K562 (cell line): ENCODE measurements at regions not wholly inside any gene's neighbourhood (a gene's known extent, or its start where the extent isn't known, plus 50 kb on each side); places are given as distances from the start of the nearest gene placed in this dataset.

ENCODE experiments used
- BCL6 ChIP-seq: fragments of 250-450 bp; sonication (Bioruptor Pico); IDR thresholded peaks from 2 replicates; pipeline ENCODE4 v1.4.0; 2020
- BRF1 ChIP-seq: IDR thresholded peaks from 3 replicates; pipeline ENCODE4 v1.6.1; 2011; ENCODE audit warnings: borderline replicate concordance, mild to moderate bottlenecking; ENCODE audit not compliant: insufficient read length; ENCODE audit errors: extremely low read depth
- CCAR2 ChIP-seq: fragments of 200-400 bp; formaldehyde crosslinking; IDR thresholded peaks from 2 replicates; pipeline ENCODE4 v1.6.1; 2017; ENCODE audit warnings: mild to moderate bottlenecking, low read depth, low read length
- FOXA1 ChIP-seq: fragments of 450-650 bp; IDR thresholded peaks from 2 replicates; pipeline ENCODE4 v1.6.1; 2016; ENCODE audit warnings: mild to moderate bottlenecking, borderline replicate concordance
- FOXO4 ChIP-seq: fragments of 450-650 bp; formaldehyde crosslinking; IDR thresholded peaks from 2 replicates; pipeline ENCODE4 v1.4.0; 2020; ENCODE audit warnings: mild to moderate bottlenecking, moderate library complexity
- HMGN3 ChIP-seq: IDR thresholded peaks from 2 replicates; pipeline ENCODE4 v1.6.1; 2011; ENCODE audit warnings: borderline replicate concordance, low read depth, mild to moderate bottlenecking, mixed read lengths, low read length; ENCODE audit not compliant: insufficient read length; ENCODE audit errors: extremely low read depth
- HNRNPL ChIP-seq: fragments of 200-400 bp; formaldehyde crosslinking; IDR thresholded peaks from 2 replicates; pipeline ENCODE4 v1.6.1; 2017; ENCODE audit warnings: low read depth, mild to moderate bottlenecking, low read length
- JUN ChIP-seq, 2 experiments: sonication (generic) in 1 of 2; formaldehyde crosslinking in 1 of 2; IDR thresholded peaks; 2 replicates each; pipeline versions ENCODE4 v1.6.1 to v1.8.0; 2012 to 2022; ENCODE audit warnings: borderline replicate concordance in 2 of 2, mild to moderate bottlenecking in 2 of 2, improper control_type of control experiment in 1 of 2, low read depth in 1 of 2, low read length in 1 of 2, missing genetic modification reagents in 1 of 2
- LEF1 ChIP-seq: fragments of 450-650 bp; IDR thresholded peaks from 2 replicates; pipeline ENCODE4 v1.6.1; 2016; ENCODE audit warnings: mild to moderate bottlenecking
- PCBP2 ChIP-seq: fragments of 200-400 bp; formaldehyde crosslinking; IDR thresholded peaks from 2 replicates; pipeline ENCODE4 v1.6.1; 2018; ENCODE audit warnings: low read length, low read depth, mild to moderate bottlenecking, moderate library complexity; ENCODE audit not compliant: poor library complexity, severe bottlenecking
- PTRF ChIP-seq: fragments of 450-650 bp; IDR thresholded peaks from 2 replicates; pipeline ENCODE4 v1.6.1; 2016; ENCODE audit warnings: mild to moderate bottlenecking, missing genetic modification characterization, missing compliant biosample characterization
- RBM22 ChIP-seq: fragments of 200-400 bp; formaldehyde crosslinking; IDR thresholded peaks from 2 replicates; pipeline ENCODE4 v1.6.1; 2018; ENCODE audit warnings: low read length, low read depth; ENCODE audit not compliant: poor library complexity, severe bottlenecking
- TGIF2 ChIP-seq: sonication (generic); formaldehyde crosslinking; IDR thresholded peaks from 2 replicates; pipeline ENCODE4 v1.8.1; 2022; ENCODE audit warnings: mild to moderate bottlenecking, missing genetic modification reagents, moderate library complexity
- ZBTB11 ChIP-seq, 3 experiments: fragments of 200-800 bp in 1 of 3; fragments of 250-450 bp in 1 of 3; fragments of 450-650 bp in 1 of 3; sonication (Bioruptor Pico) in 1 of 3; sonication (Bioruptor generic) in 1 of 3; formaldehyde crosslinking in 1 of 3; IDR thresholded peaks; 2 replicates each; pipeline versions ENCODE4 v1.6.1 to v1.8.0; 2016 to 2022; ENCODE audit warnings: mild to moderate bottlenecking in 2 of 3, missing genetic modification characterization in 2 of 3, missing compliant biosample characterization in 1 of 3, moderate library complexity in 1 of 3
- ZBTB7A ChIP-seq: IDR thresholded peaks from 2 replicates; pipeline ENCODE4 v1.6.1; 2011; ENCODE audit warnings: low read depth, mild to moderate bottlenecking, low read length, moderate library complexity, borderline replicate concordance; ENCODE audit not compliant: control insufficient read depth
- ZNF41 ChIP-seq: fragments of 250-450 bp; sonication (Bioruptor Pico); conservative IDR thresholded peaks from 2 replicates; pipeline ENCODE4 v1.4.0; 2020; ENCODE audit warnings: mild to moderate bottlenecking
- ZNF449 ChIP-seq: fragments of 250-450 bp; sonication (Bioruptor Pico); IDR thresholded peaks from 2 replicates; pipeline ENCODE4 v1.8.0; 2022; ENCODE audit warnings: moderate library complexity, mild to moderate bottlenecking, inconsistent platforms
- ZNF717 ChIP-seq: fragments of 250-450 bp; sonication (Bioruptor Pico); IDR thresholded peaks from 2 replicates; pipeline ENCODE4 v1.5.0; 2021
- TF ChIP-seq, protein P1 (sequence below): fragments of 250-450 bp; sonication (Bioruptor Pico); IDR thresholded peaks from 2 replicates; pipeline ENCODE4 v1.5.0; 2021; ENCODE audit warnings: mild to moderate bottlenecking, borderline replicate concordance

DNA sequence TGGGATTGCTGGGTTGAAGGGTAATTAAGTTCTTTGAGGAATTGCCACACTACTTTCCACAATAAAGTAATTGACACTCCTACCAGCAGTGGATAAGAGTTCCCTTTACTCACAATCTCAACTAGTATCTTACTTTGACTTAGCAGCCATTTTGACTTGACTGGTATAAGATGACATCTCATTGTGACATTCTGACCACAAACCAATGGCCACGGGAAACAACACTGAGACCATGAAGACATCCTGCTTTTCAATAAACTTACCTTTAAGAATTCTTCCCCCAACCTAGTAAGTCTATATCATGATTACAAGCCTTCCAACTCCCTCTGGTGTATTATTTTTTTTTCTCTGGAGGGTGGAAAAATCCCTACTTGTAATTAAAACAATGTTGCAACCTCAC lies 66.9 kb upstream of the WDR1 start (continued):
- TF ChIP-seq ZNF449 (CRISPR knock-in tag): peak; percentile 90
- TF ChIP-seq ZBTB7A: no peak
- no peak for TF ChIP-seq BRF1
- peak; percentile 77 for TF ChIP-seq ZNF41
- TF ChIP-seq HNRNPL: 0 out of 2 replicates have a peak, but pooled peaks have one; percentile 1
- TF ChIP-seq FOXA1: no peak
- TF ChIP-seq ZBTB11 (CRISPR knock-in tag; IDR thresholded peaks at IDR 0.05): peak in 1 of 3 experiments; percentile 10; a peak in 1 of 6 replicates
- no peak for TF ChIP-seq CCAR2
- no peak for TF ChIP-seq RBM22
- no peak for TF ChIP-seq LEF1
- peak; percentile 64; the same call in 1 of the 2 replicates for TF ChIP-seq BCL6
- TF ChIP-seq HMGN3: no peak
- no peak for TF ChIP-seq ZNF717
- TF ChIP-seq, protein P1, sequence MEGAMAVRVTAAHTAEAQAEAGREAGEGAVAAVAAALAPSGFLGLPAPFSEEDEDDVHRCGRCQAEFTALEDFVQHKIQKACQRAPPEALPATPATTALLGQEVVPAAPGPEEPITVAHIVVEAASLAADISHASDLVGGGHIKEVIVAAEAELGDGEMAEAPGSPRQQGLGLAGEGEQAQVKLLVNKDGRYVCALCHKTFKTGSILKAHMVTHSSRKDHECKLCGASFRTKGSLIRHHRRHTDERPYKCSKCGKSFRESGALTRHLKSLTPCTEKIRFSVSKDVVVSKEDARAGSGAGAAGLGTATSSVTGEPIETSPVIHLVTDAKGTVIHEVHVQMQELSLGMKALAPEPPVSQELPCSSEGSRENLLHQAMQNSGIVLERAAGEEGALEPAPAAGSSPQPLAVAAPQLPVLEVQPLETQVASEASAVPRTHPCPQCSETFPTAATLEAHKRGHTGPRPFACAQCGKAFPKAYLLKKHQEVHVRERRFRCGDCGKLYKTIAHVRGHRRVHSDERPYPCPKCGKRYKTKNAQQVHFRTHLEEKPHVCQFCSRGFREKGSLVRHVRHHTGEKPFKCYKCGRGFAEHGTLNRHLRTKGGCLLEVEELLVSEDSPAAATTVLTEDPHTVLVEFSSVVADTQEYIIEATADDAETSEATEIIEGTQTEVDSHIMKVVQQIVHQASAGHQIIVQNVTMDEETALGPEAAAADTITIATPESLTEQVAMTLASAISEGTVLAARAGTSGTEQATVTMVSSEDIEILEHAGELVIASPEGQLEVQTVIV (CRISPR knock-in tag): peak; percentile 71; the same call in 1 of the 2 replicates
- peak; percentile 79; the same call in 1 of the 2 replicates for TF ChIP-seq PTRF (tag)
- TF ChIP-seq JUN (IDR thresholded peaks at IDR 0.05; ENCODE audit: borderline replicate concordance, low read depth, low read length): no peak
- no peak for TF ChIP-seq JUN (CRISPR knock-in tag; IDR thresholded peaks at IDR 0.05; ENCODE audit: borderline replicate concordance)
- TF ChIP-seq FOXO4 (CRISPR knock-in tag): peak; percentile 31; the same call in 1 of the 2 replicates
- no peak for TF ChIP-seq TGIF2
- no peak for TF ChIP-seq PCBP2
